Thyroid gland (tissue), 4 donors: ENCODE measurements at regions not wholly inside any gene's neighbourhood (a gene's known extent, or its start where the extent isn't known, plus 50 kb on each side); places are given as distances from the start of the nearest gene placed in this dataset.
"Not testable (repeated sequence)": the region's sequence is repeated elsewhere in the genome, so short reads cannot be mapped to it uniquely, and the experiment has no call there.

Experiments used
- CTCF ChIP-seq, 6 experiments: fragments of 200-600 bp in 3 of 6; fragments of 450-650 bp in 3 of 6; sonication (generic) in 3 of 6; IDR thresholded peaks; one replicate each; pipeline ENCODE4 v1.5.1; 2016 to 2019; ENCODE audit warnings: antibody characterized with exemption in 6 of 6, mild to moderate bottlenecking in 2 of 6, inconsistent platforms in 1 of 6, moderate library complexity in 1 of 6
- POLR2A ChIP-seq, 2 donors: fragments of 450-650 bp; IDR thresholded peaks; one replicate each; pipeline ENCODE4 v1.6.1; 2017; ENCODE audit warnings: antibody characterized with exemption in 2 of 2, mild to moderate bottlenecking in 2 of 2, moderate library complexity in 1 of 2

- not testable (repeated sequence) for TF ChIP-seq CTCF, POLR2A (IDR thresholded peaks at IDR 0.05)
Measured at GRCh38 chr20:30300220-30300642, 957.2 kb upstream of the DEFB115 start.
